ENCODE measurements at regions not wholly inside any gene's neighbourhood (a gene's known extent, or its start where the extent isn't known, plus 50 kb on each side); places are given as distances from the start of the nearest gene placed in this dataset.

DNA sequence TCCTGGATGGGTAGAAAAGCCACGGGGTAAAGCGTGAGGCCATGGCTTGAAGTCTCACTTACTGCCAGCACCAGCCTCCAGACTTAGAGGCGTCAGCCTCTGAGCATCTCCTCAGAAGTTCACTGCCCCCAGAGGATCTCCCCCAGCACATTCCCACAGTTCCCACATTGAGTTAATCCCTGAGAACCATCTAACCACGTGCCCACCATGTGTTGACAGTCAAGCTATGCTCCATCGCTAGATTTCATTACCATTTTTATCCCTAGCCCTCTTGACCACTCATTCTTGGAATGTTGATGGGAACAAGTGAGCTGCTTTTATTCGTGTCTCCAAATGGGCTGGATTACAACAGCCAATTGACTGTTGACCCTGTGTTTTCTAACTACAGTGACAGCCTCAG is 283.3 kb upstream of the IRX1 start:
- no peak for DNase-seq

DNA sequence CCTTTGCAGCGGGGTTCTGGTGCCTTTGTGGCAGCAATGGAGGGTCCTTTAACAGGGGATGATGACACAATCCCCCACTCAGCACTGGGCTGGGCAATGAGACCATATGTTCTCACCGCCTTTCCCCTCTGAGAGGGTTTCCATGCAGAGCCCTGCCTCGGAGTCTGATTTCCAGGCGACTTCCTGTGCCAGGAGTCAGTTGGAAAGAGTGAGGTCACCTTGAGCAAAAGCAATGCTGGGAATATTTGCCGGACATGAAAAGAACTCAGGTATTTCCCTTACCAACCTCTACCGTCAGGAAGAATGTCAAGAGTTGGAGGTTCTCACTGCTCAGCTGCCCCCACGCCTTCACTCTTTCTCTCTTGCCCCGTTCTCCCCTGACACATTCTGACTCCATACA is 284.2 kb upstream of the IRX1 start:
- no peak for DNase-seq

DNA sequence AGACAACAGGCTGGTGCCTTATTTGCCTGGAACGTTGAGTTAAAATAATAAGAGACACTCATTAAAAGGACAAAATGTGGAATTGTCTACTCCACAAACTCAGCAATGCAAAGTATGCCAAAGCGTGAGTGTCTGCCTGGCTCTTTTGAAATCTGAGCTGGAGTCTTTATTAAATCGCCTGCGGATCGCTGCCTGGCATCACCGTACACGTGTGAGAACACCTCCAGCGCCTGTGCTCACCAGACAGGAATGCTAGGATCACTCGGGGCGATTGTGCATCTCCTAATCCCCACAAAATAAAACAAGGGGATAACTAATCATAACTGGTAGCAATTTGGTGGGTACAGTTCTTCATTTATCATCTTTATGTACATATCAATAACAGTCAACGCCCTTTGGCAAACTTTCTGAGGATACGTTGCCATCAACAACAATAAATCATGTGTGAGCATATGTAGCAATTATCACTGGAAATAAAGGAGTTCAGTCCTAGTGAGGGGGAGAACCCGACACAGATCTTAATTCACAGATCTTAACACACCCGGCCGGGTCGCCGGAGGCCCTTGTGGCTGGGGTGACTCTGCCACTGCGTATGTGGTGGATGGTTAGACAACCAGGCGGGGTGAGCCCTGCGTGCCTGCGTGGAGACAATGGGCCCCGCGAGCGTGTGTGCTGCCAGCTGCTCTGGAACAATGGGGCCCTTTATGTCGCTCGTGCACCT is 284.9 kb upstream of the IRX1 start:
- no peak for DNase-seq

DNA sequence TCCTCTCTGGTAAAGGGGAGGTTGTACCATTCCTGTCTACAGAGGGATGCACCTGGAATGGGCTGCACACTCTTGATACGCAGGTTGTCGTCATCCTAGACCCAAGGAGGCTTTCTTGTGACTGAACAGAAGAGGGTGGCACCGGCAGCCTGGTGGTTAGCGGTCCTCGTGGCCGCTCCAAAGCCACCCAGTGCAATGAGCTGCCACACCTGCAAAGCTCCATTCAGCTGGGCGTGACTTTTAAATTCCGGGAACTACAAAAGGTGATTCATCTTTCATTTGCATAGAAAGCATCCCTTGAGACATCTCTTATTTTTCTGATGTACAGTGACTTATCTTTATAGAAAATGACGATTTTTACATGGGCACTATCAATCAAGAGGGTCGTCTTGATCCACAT is 286.1 kb upstream of the IRX1 start:
- DNase-seq = no peak

DNA sequence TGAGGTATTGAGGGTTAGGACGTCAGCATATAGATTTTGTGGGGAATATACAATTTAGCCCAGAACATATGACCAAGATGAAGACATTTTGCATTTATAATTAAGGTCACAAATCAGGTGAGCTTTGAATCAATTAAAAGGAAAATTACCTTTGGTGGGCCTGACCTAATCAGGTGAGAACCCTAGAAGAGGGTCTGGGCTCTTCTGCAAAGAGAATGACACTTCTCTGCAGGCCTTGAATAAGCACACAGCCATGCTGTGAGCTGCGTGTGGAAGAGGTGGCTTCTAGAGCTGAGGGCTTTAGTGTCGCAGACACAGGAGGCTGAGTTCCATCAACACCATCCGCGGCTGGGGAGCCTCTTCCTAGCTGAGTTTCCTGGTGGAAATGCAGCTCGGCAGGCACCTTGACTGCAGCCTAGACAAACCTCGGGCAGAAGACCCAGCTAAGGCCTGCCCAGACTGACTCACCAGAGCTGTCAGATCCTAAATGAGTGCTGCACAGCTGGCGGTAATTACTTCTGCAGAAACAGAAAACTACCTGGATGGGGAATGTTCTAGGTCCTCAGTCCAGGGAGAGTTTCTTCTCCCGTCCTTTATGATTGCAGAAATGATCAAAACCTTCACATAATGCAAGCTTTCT is 287.5 kb upstream of the IRX1 start:
- no peak for DNase-seq

DNA sequence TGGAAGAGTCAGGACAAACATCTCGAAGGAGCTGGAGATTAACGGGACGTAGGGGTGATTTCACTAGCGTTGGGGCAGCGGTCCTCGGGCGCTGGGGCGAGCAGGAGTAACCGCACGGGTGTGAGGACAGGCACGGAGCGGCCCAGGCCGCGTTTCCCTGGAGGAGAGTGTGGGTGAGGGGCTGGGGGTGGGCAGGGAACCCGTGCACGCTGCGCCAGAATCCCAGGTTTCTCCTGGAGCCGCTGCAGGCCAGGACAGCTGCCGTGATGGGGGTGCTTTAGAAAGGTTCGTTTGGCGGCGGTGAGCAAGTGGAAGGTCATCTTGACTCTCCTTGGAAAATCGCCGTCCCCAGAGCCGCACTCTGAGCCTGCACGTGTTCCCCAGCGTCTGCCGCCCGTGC is 290.2 kb upstream of the IRX1 start:
- no peak for DNase-seq

DNA sequence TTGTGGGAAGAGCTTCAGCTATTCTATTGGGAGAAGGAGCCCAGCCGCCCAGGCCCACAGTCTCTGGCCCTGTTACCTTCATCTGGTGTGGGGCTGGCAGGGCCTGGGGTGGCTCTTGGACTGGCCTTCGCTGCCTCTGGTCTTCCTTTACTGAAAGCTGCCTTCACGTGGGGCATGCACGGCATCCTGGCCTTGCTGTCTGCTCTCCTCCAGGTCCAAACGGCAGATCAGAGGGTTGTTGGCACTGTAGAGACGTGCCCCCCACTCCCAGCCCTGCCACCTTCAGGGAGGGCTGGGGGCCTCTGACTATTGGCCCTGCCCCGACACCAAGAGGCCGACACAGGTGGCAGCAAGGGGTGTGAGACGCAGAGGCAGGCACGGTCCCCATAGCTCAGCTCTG is 291.3 kb upstream of the IRX1 start:
- DNase-seq = no peak

DNA sequence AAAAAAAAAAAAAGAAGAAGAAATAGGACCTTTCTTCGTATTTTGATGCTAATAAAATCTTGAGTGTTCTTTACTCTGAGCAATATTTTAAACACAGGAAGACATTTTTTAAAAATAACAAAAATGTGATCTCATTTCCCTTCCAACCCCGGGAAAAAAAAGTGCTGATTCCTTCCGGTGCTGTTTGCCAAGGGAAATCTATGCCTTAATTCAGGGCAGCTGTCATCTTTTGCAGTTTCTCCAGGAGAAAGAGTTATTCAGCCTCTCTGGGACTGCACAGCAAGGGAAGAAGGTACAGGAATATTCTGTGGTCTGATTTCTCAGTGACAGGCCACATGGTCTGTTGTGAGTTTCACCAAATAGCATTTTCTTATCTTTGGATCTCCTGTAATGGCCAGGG is 291.9 kb upstream of the IRX1 start:
- no peak for DNase-seq

DNA sequence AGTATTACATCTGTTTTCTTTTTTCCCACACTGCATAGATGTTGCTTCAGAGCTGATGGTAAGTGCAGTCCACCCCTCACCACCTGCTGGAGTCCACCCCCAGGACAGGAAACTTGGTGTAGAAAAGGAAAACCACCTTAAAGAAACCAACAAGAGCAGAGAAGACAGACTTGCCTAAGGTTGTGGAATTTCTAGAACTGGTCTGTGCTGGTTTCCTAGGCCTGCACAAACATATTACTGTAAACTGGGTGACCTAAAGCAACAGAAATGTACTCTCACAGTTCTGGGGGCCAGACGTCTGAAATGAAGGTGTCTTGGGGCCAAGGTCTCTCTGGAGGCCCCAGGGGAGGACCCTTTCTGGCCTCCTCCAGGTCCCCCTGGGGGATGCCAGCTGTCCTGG is 293.4 kb upstream of the IRX1 start:
- no peak for DNase-seq

DNA sequence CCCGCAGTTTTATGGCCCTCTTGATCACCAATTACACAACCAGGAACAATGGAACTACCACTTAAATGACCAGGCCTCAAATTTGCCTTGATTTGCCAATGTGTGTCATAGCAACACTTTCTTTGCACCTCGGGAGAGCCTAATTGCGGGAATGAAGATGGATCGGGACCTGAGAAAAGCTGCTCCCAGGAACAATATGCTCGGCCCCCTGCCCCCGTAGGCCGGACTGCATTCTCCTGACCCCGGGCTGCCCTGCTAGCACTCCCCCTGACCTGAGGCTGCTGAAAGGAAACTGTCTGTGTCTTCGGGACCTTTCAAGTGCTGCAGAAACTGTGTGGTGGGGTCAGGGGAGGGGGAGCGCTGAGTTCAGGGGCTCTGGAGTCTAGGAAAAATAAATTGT is 294.3 kb upstream of the IRX1 start:
- no peak for DNase-seq

DNA sequence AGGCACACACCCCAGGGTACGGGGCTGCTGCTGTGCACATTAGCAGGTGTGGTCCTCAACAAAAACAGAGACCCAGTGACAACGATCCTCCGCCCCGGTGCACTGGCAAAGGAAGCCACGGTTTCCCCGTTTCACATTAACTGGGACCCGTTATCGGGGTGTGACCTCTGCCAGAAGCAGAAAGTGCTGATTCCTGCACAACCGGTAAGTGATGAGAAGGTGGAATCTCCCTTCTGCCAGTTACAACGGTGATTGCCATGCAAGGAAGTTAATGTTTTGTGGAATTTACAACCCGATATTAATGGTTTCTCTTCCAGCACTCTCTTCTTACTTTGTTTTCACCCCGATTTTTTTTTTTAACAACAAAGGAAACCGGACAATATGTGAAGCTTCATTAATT is 294.9 kb upstream of the IRX1 start:
- DNase-seq = no peak

DNA sequence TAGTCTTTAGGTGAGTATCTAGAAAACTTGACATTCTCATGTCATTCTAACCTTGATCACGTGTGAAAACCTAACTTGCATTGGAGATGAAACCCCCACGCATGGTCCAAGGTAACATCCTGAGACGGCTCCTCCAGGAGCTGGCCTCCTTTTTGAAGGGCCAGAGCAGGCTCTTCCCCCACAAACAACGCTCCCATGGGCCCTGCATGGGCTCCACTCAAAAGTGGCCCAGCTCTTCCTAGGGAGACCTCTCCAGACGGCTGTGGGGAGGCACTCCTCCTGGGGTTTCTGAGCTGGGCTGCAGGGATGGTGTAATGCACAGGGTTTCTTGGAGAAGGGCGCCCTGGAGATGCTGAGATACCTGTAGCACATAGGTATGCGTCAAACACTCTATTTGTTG is 296.2 kb upstream of the IRX1 start:
- no peak for DNase-seq

DNA sequence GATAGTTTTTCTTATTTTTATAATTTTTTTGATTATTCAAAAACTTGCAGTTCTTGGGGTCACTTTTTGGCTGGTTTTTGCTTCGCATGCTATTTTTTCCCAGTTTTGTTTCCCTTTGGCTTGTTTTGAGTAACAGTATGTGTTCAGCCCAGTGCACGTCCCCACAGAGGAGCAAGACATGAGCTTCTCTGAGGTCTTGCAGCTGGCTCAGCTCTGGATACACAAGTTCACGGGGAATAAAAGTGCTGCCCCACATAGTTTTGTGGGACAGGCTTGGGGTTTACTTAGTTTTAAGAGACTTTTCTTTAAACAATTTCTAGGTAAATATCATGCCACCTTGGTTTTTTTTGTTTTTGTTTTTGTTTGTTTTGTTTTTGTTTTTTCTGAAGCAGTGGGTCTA is 297.8 kb upstream of the IRX1 start:
- no peak for DNase-seq

DNA sequence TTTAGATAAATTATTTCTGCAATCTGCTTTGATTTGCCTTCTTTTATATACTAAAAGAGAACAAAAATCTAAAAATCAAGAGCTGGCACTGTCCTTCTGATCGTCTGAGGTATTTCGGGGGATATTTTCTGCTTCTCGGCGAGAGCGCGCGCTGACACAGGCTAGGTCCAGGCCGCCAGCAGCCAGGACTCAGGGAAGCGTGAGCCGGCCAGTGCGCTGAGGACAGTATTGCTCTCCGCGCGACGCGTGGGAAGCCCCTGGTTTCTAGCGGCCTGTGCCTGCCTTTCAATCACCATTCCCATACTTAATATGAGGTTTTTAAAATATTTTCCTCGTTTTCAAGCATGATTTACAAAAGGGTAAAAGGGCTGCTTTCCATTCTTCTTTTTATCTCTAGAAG is 307.3 kb upstream of the IRX1 start:
- DNase-seq = no peak

DNA sequence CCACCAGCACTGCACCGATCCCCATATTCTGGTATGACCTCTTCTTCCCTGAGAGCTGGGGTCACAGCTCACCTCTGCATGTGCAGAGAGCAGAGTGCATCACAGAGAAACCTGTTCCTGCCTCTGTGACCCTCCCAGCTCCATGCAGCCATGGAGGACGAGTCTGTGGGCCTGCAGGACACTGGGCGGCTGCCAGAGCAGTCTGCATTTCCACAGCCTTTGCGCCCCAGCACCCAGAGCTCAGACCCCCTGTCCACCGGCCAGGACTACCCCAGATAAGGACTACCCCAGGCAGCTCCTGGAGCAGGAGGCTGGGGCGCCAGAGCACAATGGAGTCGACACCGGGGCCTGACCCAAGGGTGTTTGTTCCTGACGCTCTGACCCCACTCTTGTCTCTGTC is 308.1 kb upstream of the IRX1 start:
- DNase-seq = no peak

DNA sequence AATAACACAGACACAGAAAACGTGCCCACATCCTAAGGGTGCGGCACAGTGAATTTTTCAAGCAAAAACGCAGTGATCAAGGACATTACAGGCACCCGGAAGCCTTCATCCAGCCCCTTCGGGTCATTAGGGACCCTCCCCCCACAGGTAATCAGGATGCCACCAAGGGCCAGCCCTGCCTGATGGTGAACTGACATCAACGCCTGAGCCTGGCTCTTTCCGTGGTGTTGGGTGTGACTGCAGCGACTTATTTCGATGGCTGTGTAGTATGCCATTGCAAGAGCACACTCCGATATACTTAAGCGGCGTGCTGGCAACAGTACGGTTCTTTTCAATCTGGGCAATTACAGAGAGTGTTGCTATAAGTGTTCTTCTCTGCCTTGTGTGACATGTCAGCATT is 310.0 kb upstream of the IRX1 start:
- DNase-seq = no peak

DNA sequence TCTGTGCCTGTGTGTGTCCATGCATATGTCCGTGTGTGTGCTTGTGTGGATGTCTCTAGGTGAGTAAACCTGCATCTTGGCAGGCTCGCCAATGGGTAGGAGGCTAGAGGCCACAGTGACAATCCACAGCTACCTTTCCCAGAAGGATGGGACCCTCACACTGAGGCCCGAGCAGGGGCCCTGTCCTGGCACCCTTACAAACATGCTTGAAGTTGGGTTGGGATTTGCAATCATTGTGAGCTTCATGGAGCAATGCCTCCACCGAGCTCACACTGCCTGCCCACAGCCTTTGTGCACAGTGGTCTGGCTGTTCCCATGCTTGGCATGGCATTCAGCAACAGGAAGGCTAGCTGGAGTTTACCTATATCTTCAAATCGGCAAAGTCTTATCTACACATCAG is 311.1 kb upstream of the IRX1 start:
- DNase-seq = no peak

DNA sequence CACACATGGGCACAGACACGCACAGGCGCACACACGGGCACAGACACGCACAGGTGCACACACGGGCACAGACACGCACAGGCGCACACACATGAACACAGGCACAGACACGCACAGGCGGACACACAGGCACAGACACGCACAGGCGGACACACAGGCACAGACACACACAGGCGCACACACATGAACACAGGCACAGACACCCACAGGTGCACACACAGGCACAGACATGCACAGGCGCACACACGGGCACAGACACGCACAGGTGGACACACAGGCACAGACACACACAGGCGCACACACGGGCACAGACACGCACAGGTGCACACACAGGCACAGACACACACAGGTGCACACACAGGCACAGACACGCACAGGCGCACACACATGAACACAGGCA is 312.8 kb upstream of the IRX1 start:
- no peak for DNase-seq

DNA sequence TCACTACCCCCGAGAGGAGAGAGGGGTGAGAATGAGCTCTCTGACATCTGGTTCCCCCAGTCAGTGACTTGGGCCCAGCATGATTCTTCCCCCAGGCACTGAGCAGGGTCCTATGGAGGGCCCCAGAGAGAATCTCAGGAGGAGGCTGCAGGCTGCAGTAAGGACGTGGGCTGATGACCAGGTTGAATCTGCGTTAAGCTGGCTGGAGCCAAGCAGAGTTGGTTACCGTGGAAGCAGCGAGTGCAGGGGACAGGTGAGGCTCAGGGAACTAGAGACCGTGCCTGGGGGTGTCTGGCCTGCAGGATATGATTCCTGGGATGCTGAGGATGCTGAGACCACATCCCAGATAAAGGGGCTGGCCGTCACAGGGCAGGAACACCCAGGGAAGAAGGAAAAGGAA is 314.3 kb upstream of the IRX1 start:
- no peak for DNase-seq

DNA sequence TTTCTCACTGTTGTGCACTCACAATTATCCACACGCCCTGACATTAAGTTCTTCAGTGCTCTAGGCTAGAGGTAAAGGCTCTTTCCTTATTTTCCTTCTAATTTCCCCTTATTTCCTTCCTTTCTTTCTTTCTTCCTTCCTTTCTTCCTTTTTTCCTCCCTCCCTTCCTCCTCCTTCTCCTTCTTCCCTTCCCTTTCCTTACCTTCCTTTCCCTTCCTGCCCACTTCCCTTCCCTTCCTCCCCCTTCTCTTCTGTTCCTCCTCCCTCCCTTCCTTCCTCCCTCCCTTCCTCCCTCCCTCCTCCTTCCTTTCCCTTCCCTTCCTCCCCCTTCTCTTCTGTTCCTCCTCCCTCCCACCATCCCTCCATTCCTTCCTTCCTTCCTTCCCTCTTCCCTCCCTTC is 317.0 kb upstream of the IRX1 start:
- DNase-seq = no peak

DNA sequence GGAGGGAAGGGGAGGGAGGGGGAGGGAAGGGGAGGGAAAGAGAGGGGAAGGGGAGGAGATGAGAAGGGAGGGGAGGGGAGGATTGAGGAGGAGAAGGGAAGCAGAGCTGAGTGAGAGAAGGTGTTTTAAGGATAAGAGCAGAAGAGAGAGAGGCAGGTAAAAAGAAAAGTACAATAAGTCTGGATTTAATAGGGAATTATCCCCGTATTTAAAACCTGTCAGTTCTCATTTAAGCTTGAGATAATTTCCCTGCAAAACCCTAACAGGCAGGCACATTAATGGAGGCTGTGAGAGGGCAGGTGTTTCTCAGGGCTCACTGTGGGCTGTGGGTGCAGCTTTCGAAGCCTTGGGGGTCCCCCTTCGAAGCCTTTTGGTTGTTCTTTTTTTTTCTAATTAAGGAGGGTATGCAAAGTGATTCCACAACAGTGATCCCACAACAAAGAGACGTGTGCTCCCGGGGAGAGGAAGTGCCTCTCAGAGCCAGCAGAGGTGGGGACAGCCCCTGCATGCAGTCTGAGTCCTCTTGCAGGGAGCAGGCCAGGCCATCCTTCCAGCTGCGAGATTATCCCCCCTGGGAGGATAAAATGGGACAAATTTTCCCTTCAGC is 317.9 kb upstream of the IRX1 start:
- DNase-seq = no peak

DNA sequence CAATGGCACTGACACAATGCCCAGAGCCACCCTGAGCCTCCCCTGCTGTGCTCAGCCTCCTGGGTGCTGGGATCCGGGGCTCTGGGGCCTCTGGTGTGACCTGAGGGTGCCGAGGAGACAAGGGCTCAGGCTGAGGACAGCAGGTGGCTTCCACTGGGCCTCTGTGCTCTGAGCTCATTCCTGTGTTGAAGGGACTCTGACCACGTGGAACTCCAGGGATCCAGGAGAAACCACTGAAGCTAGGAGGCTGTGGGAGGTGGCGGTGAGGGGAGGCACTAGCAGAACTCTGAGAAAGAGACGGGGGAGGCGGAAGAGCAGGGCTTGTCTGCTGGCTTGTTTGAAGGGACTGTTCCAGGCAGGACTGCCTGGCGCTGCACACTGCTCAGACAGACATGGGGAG is 318.7 kb upstream of the IRX1 start:
- no peak for DNase-seq

DNA sequence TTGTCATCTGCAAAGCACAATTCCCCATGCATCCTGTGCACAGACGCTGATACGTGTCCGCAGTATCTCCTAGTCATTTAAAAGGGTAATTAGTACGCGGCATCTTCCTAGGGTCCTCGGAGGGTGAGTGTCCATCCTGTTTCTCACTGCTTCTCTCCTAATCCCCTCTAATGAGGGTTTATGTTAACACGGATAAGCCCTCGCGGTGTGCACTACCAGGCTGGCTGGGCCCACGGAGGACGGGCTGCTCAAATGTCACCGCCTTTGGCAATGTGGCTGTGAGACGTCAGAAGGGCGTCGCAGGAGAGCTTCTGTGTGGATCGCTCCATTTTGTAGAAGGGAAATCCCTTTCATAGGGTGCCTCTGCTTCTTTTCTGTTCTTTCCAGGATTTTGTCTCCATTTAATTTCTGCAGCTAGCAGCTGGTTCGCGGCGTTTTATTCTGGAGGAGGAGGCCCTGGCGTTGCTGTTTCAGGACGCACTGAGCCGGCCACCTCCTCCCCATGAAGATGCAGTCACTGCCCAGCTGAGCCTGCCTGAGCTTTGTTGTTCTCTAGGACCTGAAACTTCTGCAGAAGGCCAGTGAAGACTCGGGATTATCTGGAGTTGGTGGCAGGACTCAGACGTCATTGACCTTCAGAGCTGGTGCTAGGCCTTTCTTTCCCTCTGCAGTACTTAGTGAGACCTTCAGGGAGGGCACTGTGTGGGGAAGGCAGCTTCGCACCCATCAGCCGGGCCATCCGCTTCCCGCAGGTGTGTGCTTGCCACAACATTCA is 326.1 kb upstream of the IRX1 start:
- no peak for DNase-seq

DNA sequence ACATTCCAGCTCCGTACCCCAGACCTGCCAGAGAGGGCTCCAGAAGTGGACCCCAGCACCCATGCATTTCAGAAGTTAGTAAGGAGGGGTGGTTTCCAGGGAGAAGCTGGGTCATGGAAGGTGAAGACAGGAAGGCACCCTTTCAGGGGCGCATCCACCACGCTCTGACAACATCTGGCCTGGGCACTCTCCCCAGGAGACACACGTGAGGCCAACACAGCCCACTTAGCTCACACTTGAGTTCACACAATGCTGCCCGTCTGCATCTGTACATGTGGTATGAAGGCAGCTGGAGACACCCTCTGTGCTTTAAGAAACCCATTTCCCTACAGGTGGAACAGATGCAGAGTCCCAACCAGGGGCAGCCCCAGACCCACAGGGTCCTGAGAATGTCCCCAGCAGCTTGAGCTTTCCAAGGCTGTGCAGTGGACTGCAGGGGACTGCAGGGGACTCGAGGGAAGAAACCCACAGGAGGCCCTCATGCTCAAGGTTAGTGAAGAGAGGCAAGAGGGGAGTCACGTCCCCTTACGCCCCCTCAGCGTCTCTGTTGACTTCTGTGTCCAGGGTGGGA is 326.8 kb upstream of the IRX1 start:
- DNase-seq = no peak

Measured in DMS79 (cell line).